NCI-H446 (cell line): ENCODE measurements at regions not wholly inside any gene's neighbourhood (a gene's known extent, or its start where the extent isn't known, plus 50 kb on each side); places are given as distances from the start of the nearest gene placed in this dataset.

Experiments used
- DNase-seq, 2 experiments: peaks; one replicate each; lab custom pipeline; 2025; lab: John Stamatoyannopoulos, UW

DNA sequence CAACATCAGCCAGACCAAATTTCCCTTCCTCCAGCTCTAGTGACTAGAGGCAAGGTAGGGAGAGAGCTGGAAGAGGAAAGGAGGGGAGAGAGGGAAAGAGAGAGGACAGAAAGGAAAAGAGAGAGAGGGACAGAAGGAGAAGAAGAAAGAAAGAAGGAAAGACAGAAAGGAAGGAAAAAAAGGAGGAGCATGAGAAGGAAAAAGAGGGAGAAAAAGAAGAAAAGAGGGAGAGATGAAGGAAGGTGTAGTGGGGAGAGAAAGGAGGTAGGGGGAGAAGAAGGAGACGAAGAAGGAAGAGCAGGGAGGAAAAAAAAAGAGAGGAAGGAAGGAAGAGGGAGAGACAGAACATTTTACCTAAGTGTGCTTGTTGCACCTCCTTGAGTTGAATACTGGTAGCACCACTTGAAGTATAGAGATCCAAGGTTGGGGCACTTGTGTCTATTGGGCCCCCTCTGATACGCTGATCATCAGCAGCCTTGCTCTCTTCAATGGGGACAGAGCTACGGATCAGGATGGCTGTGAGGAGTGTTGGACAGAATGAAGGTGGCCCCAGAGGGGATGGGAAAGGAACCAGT lies 232.5 kb downstream of the SUDS3 start:
- DNase-seq, result no peak

DNA sequence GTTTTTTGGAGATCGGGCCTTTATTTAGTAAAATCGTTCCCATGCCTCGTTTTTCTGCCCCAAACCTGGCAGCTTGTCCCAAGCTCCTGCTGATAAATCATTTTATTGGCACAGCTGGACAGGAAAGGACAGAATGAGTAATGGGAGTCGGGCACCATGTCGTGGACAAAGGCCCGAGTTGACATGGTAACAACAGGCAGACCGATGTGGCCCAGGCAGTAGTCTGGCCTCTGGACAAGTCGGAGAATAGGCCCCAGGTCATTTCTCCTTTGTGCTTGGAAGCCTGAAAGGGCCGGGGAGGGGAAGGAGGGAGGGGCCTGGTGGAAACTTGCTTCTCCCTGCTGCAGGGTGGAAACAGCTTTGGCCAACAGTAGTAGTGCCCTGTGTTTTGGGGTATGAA lies 234.9 kb downstream of the SUDS3 start:
- no peak for DNase-seq

DNA sequence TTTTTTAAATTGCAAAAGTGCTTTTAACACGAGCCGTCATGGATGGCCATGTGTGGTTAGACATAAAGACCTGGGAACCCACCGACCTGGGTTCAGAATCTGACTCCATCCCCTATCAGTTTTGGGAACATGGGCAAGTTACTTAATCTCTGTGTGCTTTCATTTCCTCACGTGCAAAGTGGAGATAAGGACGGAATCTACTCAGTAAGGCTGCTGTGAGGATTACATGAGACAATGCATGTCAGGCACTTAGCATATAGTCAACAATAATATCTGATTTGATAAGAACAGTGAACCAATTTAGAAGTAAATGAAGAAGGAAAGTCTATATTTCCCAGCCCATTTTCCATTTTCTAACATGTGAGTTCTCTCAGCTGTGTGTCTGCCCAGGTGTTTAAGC lies 235.4 kb downstream of the SUDS3 start:
- DNase-seq, result no peak

DNA sequence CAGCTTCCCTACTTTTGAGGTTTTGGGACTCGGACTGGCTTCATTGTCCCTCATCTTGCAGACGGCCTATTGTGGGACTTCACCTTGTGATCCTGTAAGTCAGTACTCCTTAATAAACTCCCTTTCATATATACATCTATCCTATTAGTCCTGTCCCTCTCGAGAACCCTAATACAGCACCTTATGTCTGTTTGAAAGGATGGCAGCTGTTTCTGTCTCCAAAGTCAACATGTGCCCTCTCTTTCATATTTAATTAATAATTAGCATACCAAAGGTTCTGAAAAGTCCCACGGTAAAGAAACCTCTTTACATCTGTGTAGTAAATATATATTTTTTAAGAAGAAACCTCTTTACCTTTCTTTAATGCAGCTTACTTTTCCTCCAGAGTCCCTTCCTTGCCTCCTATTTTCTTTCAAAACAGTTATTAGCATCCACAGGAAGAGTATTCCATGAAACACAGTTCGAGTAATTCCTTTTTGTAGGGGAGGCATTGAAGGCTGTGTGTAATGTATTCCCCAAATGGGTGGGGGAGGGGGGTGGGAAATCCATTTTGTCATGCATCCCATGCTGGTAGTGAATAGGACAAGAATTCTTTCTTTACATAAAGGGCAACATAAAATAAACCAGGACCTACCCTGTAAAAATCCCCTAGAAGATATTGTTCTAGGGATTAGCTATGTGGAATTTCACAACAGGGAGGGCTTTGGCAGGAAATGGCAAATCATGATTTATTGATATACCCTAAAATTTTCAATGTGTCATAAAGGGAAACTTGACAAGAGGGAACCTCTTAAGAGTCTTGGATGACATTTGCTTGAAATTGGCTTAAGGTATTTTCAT lies 241.5 kb downstream of the SUDS3 start:
- no peak for DNase-seq

DNA sequence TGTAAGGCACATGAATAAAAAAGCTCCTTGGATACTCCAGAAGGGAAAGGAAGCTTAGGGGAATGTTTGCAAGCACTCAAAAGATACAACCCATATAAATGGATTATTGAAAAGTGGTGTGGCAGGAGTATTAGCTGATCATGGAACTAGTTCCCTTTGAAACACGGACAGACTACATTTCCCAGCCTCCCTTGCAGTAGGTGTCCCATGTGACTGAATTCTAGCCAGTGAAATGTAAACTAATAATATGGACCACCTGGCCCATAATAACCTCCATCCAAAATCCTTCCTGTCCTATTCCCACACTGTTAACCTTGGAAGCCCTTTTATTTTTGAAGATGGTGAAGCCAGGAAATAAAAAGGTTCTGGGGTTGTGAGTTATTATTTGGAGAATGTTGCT lies 242.3 kb downstream of the SUDS3 start:
- DNase-seq, result no peak

DNA sequence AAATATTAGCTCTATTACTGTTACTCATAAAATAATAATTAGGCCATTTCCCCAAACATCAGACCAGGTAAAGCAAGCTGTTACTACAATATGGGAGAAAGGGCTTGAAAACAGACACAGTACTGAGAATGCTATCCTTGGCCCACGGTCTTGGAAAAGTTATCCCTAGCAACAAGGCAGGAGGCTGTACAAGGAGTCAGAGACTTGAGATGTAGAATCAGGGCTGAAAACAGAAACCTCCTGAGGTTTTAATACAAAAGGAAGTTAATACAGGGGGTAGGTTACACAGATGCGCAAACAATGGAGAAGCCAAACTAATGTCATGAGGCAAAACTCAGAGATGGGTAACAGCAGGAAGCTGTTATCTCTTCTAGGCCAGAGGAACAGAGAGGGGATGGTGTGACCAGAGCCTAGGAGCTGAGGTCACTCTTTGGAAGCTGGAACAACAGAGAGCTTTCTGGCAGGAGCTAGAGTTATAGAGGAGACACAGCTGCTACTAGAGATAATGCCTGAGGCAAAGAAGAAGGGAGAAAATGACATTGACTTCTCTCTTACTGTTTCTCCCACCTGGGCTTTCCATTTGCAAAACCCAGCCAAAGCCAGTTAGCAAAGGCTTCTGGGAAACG lies 248.8 kb downstream of the SUDS3 start:
- no peak for DNase-seq

DNA sequence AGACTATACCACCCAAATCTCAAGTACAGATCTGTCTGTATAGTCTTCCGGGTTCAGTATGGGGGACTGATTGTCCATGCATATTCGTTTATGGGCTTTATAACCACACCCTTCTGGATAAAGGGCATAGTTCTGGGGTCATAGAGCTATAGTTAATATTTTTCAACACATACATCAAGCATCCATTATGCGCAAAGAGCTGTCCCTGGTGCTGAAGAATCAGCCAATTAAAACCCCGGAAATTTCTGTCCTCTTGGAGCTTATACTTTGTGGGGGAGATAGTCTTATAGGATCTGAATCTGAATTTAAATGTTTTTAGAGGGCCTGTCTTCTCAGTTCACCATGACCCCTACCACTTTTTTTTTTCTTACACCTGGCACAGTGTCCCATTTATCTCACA lies 256.7 kb downstream of the SUDS3 start:
- DNase-seq, result no peak

DNA sequence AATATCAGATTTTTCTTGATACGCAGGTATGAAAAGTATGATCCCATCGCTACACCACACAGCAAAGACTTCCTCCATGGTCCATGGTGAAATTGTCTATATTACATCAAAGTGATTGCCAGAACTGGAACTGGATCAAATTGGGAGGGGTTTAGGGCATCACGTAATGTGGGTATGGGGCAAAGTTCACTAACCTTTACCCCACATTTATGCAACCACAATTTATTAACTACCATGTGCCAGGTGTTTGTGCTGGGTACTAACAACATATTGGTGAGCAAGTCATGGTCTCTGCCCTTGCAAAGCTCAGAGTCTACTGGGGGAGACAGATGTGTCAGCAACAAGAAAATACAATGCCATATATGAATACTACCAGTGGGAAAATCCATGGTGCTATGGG lies 258.9 kb downstream of the SUDS3 start:
- DNase-seq, result no peak

DNA sequence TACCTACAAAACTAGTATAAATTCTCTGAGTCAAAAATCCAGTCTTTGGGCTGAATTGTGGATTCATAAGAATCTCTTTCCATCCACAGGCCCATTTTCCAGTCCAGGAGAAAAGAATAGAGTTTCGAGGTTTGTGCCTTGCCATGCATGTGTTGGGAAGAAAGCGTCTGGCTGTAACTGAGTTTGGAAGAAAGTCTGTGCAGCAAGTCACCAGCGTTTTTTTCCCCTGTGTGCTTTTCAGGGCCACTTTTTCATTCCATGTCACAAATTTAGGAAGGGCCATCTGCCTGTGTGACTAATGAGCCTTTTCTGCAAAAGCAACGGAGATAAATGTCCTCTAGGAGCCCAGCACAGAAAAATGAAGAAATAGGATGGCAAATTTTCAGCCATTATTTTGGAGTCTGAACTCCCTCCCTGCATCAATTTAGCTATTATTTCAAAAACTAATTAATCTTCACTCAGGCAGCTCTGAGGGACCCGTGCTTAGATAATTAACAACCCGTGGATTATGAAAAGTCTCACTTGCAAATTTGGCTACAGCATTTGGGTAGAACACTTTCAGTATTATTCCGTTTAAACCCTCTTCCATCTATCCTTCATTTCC lies 261.5 kb downstream of the SUDS3 start:
- DNase-seq, result no peak

DNA sequence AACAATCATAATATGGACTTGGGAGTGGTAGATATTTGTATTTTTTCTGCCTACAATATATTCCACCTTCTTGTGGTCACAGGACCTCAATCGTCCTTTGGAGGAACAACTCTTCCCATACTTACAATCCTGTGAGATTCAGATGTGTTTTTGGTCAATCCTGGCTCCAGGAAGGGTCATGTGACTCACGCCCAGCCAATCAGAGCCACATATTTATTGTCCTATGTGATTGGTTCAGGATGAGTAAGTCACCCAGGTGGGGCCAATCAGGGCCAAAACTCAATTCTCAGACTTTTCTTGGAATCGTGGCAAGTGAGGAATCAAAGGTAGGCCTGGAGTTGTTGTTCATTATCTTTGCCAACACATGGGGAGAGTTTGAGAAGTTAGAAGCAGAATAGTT lies 264.9 kb downstream of the SUDS3 start:
- DNase-seq, result no peak

DNA sequence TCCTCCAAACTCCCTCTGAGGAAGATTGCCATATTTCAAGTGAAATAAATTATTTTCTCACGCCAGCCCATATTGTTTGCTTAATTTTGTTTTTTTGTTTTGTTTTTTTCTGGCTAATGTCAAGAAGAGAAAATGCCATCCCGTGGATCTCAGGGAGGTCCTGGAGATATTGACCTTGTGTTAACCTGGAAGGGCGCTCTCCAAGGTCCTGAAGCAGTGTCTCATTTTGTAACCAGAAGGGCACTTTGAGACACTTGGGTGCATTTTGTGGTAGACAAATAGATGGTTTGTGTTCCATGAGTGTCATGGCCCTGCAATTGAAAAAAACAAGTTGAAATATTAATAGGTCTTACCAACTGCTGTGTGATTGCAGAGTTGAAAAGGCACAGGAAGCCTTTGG lies 268.9 kb downstream of the SUDS3 start:
- no peak for DNase-seq

DNA sequence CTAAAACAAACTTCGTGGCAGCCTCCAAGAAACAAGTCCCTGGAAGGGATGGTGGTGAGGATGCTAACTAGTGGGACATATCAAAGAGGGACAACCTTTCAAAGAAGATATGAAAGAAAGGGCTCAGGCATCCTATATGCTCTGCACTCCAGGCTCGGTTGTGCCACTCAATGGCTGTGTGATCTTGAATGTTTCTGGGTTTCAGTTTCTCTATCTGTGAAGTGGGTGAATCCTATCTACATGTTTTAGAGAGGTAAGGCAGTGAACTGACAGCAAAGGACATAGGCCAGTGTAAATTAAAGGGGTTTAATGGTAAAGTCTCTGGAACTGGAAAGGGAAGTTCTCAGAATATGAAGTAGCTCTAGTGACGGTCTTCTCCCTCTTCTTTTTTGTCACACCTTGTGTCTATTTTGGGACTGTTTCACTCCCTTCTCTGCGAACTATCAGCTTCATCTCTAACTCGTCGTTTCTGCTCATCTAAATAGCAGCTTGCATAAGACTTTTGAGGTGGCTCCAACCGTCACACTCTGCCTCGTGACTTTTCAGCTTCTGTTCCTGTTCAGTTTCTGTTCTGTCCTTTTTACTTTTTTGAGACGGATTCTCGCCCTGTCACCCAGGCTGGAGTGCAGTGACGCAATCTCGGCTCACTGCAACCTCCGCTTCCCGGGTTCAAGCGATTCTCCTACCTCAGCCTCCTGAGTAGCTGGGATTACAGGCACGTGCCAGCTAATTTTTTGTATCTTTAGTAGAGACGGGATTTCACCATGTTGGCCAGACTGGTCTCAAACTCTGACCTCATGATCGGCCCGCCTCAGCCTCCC lies 273.6 kb downstream of the SUDS3 start:
- DNase-seq, result no peak

DNA sequence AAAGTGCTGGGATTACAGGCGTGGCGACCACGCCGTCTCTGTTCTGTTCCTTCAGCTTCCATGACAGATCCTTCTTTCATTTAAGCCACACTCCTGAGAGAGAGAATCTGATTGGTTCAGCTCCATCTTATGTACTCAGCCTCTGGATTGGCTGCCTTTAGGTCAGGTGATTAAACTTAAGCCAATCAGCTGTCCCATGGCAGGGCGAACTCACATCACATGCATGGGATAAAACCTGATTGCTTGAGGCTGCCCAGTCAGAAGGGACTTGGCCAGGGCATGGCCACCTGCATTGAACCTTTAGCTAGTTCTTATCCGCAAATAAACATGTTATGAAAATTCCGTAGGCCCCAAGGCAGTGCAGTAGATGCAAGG lies 274.2 kb downstream of the SUDS3 start:
- peak in 1 of 2 experiments; percentile 15 for DNase-seq

DNA sequence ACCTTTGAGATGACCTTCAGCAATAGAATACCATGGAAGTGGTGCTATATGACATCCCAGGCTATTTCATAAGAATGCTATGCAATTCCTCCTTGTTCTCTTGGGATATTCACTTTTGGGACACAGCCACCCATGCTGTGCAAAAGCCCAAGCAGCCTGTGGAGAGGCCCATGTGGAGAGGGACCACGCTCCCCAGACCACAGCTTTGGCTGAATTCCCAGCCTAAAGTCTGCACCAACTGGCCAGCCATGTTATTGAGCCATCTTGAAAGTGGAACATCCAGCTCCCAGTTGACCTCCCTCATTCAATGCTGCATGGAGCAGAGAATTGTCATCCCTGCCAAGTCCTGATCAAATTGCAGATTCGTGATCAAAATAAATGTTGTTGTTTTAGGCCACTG lies 275.1 kb downstream of the SUDS3 start:
- no peak for DNase-seq

DNA sequence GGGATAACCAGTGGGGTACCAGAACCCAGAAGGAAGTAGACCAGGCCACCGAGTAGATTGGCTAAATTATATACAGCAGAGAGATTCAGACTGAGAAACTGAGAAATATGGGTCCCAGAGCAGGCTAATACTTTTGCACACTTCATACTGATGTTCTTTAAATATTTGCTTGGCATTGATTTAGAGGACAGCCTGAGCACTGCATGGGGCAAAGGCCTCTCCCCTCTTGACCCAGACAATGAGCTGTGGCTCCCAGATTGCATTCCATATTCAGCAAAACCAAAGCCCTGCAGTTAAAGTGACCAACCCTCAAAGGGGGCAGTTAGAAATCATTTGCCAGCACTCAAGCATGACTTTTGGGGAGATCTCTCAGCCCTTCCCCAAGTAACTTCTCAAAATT lies 279.2 kb downstream of the SUDS3 start:
- DNase-seq, result no peak

DNA sequence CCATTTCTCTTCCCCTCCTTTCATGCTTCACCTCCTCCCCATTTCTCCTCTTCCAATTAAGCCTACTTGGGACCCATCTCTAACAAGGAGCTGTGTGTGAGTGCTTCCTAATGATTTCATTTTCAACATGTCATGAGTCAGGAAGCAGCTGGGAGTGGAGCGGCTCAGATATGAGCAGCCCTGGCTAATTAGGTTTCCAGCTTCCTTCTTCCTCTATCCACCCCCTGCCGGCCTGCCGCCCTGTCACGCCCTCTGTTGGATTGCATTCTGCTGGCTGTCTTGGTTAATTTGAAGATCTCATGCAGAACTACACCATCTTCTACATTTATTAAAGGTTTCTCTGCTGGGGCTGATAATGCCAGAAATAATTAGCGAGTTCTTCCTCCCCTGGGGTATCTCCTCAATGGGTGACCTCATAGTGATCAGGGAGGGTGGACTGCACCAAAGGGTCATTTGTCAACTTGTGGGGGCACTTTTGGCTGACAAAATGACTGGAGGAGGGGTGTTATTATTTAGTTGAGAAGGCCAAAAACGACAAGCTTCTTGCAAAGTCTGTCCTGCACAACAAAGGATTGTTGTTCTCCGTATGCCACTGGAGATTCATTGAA lies 300.9 kb upstream of the SRRM4 start:
- DNase-seq, result no peak

DNA sequence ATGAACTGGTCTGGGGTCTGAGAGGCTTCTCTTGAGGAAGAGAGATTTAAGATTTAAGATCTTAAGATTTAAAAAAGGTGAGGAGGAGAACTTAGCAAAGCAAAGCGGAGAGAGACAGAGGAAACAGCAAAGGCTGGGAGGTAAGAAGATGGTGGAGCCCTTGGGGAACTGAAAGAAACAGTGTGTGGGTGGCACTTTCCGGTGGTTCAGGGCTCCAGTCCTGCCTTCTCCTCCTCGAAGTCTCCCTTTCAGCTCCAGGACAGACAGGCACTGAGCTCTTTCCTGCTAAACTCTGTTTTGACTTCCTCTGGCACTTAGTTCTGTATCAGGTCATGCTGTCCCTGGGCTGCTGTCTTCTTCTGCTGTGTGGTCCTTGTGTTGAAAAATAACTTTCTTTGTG lies 298.7 kb upstream of the SRRM4 start:
- DNase-seq, result no peak

DNA sequence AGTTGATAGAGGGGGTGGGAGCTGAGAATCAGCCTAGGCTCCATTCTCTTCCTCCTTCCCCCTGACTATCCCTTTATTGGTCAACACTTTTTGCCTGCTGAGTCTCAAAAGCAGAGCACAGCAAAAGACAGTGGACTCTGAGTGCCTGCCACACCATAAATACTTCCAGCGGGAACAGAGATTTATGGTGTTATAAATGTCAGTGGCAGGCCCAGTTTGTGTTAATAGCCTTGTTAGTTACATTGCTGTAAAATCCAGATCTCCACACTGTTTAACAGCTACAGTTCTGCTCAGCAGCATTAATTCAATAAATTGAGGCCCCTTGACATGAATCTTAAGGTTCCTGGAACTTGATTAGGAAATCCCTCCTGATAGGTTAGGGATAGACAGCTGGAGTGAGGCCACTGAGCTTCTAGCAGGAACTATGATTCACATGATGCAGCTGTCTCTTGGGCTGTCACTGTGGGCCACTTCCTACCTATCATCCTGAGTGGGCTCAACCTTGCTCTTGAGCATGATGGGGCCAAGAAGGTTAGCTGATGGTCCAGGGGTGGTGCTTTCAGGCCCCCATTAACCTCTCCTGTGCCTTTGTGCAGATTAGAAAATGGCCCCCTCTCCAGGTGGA lies 295.2 kb upstream of the SRRM4 start:
- no peak for DNase-seq

DNA sequence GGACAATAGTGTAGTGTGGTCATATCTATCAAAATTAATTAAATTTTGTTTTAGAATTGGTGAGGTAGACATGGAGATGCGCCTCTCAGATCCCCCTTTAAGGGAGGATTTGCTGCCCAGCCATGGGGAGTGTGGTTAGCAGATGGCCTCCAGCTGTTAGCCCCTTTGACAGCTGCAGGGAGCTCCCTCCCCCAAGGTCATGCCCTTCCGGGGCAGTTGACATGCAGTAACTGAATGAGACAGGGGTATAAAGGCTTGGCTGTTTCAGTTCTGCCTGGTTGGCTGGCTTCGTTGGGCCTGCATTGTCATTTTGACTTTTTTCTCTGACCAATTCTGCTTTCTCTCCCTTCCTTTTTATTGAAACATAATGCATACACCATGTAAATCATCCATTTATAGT lies 291.5 kb upstream of the SRRM4 start:
- DNase-seq, result no peak

DNA sequence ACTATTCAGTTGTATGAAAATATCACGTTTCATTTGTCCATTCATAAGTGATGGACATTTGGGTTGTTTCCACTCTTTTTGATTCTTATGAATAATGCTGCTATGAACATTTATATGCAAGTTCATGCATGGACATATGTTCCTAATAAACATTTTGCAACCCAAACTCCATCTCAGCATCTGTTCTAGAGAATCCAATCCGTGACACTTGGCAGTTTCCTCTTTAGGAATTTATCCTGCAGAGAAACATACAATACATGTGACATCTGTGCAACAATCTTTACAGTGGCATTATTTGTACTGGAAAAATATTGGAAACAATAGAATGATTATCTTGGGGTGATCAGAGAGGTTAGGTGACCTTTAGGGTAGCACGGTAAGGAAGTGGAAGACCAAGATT lies 290.8 kb upstream of the SRRM4 start:
- DNase-seq, result no peak

DNA sequence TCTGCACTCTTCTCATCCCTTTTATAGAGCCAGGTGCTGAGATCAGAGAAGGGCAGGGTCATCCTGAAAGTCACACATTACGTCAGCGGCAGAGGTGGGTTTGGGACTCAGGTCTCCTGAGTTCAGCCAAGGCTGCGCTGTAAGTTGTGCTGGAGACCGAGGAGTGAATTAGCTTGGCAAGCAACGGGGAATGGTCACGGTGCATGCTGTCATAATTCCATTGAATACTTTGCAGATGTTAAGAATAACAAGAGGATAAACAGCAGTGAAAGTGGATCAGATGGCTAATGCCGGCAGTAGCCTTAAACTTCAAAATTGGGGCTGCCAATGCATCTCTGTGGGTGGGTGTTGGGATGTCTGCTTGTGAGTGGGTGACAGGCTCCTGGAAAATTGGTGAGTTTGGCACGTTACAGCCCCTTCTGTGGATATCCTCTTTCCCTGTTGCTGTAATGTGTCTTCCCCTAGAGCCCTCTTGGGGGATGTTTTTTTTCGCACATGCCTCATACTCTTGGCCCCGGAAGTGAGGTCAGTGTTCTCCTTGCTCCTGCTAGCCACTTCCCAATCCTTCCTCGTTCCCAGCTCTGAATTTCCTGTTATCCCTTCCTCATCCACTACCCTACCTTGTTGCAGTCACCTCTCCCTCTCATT lies 287.1 kb upstream of the SRRM4 start:
- no peak for DNase-seq
